ENCODE measurements at regions not wholly inside any gene's neighbourhood (a gene's known extent, or its start where the extent isn't known, plus 50 kb on each side); places are given as distances from the start of the nearest gene placed in this dataset.
A peak's percentile ranks its signal among the peaks of the same experiment; 100 is the strongest.

GRCh38 chr2:150878356-150878755 is 383.3 kb downstream of the RBM43 start (continued):
- no peak for TF ChIP-seq ZNF148 (tag by site-specific recombination; IDR thresholded peaks at IDR 0.05; ENCODE audit: borderline replicate concordance)

- TF ChIP-seq ZNF426 (tag by site-specific recombination; IDR thresholded peaks at IDR 0.05), result no peak
- TF ChIP-seq ZBTB44 (tag by site-specific recombination; IDR thresholded peaks at IDR 0.05), result no peak
- TF ChIP-seq PRDM1 (tag by site-specific recombination; IDR thresholded peaks at IDR 0.05), result 0 out of 2 replicates have a peak, but pooled peaks have one; percentile 14
- H3K4me3 ChIP-seq (ENCODE audit: low read depth, low read length), result no peak overlapping the region
- no peaks in the 10 kb centered on the region for H3K36me3 ChIP-seq (ENCODE audit: control insufficient read depth in 2 of 2, insufficient read depth in 1 of 2, low read length in 2 of 2)
- no peaks in the 10 kb centered on the region for H3K9me3 ChIP-seq (ENCODE audit: control insufficient read depth, insufficient read depth, low read depth, low read length)
- no peaks in the 10 kb centered on the region for H3K4me1 ChIP-seq (ENCODE audit: control insufficient read depth, insufficient read depth, low read length)
- no peak overlapping the region for H3K27ac ChIP-seq (ENCODE audit: extremely low read depth, low read depth, low read length)
- ChIA-PET CTCF (interaction anchor here (0.6 kb wide), 1 partner anchor 364 kb away, joined by 4 read pairs; no protein-coding TSS in a partner anchor), POLR2A (no interaction called here)
Observed at GRCh38 chr2:150876251-150876950, 385.3 kb downstream of the RBM43 start.

- ChIA-PET CTCF (no interaction called here), POLR2A (no interaction called here)
- no peaks in the 10 kb centered on the region for H3K4me1 ChIP-seq (ENCODE audit: control insufficient read depth, insufficient read depth, low read length)
- H3K4me3 ChIP-seq (ENCODE audit: low read depth, low read length), result no peak overlapping the region
- no peaks in the 10 kb centered on the region for H3K9me3 ChIP-seq (ENCODE audit: control insufficient read depth, insufficient read depth, low read depth, low read length)
- TF ChIP-seq SETDB1 (IDR thresholded peaks at IDR 0.05; ENCODE audit: insufficient read length, low read length) (no peak), ZNF600 (tag by site-specific recombination; IDR thresholded peaks at IDR 0.05) (no peak), HOXC10 (CRISPR knock-in tag; IDR thresholded peaks at IDR 0.05) (no peak), ZNF560 (tag by site-specific recombination; IDR thresholded peaks at IDR 0.05; ENCODE audit: borderline replicate concordance) (no peak), ZNF26 (tag by site-specific recombination; IDR thresholded peaks at IDR 0.05) (no peak), SP7 (tag by site-specific recombination; IDR thresholded peaks at IDR 0.05) (no peak), PRDM10 (tag by site-specific recombination; IDR thresholded peaks at IDR 0.05) (no peak), ZNF24 (tag by site-specific recombination; IDR thresholded peaks at IDR 0.05) (no peak), ZNF747 (tag by site-specific recombination; IDR thresholded peaks at IDR 0.05) (no peak), ZNF623 (tag by site-specific recombination; IDR thresholded peaks at IDR 0.05) (no peak), REST (tag by site-specific recombination; IDR thresholded peaks at IDR 0.05) (no peak), PBX3 (CRISPR knock-in tag; IDR thresholded peaks at IDR 0.05) (no peak), ZNF155 (tag by site-specific recombination; IDR thresholded peaks at IDR 0.05) (no peak)
- H3K27ac ChIP-seq (ENCODE audit: extremely low read depth, low read depth, low read length), result no peak overlapping the region
- H3K36me3 ChIP-seq (ENCODE audit: control insufficient read depth in 2 of 2, insufficient read depth in 1 of 2, low read length in 2 of 2), result no peaks in the 10 kb centered on the region
Observed at GRCh38 chr2:150873396-150873772, 385.9 kb upstream of the RND3 start.

All from HEK293 (cell line).